Upper lobe of left lung (tissue), 4 donors: ENCODE measurements at regions not wholly inside any gene's neighbourhood (a gene's known extent, or its start where the extent isn't known, plus 50 kb on each side); places are given as distances from the start of the nearest gene placed in this dataset.

ENCODE experiments used
- CTCF ChIP-seq, 6 experiments: fragments of 450-650 bp in 4 of 6; fragments of 200-600 bp in 2 of 6; sonication (generic) in 2 of 6; IDR thresholded peaks; one replicate each; pipeline ENCODE4 v1.5.1; 2016 to 2019; ENCODE audit warnings: antibody characterized with exemption in 6 of 6
- POLR2A ChIP-seq, 4 donors: fragments of 450-650 bp; IDR thresholded peaks; one replicate each; pipeline ENCODE4 v1.5.1; 2016 to 2017; ENCODE audit warnings: antibody characterized with exemption in 4 of 4, mild to moderate bottlenecking in 2 of 4
- POLR2AphosphoS5 ChIP-seq, 2 donors: sonication (generic); formaldehyde crosslinking; IDR thresholded peaks; one replicate each; pipeline ENCODE4 v1.5.1; 2017; ENCODE audit warnings: antibody characterized with exemption in 2 of 2

GRCh38 chr6:10111975-10112374, 302.9 kb downstream of the TFAP2A start:
- TF ChIP-seq CTCF (IDR thresholded peaks at IDR 0.05), result no peak
- no peak for TF ChIP-seq POLR2A (IDR thresholded peaks at IDR 0.05)
- TF ChIP-seq POLR2AphosphoS5 (IDR thresholded peaks at IDR 0.05), result no peak
